GM19099 (cell line): ENCODE measurements at regions not wholly inside any gene's neighbourhood (a gene's known extent, or its start where the extent isn't known, plus 50 kb on each side); places are given as distances from the start of the nearest gene placed in this dataset.

Source experiments
- POLR2A ChIP-seq: IDR thresholded peaks from 3 replicates; pipeline ENCODE4 v1.6.1; 2011; ENCODE audit warnings: low read depth; ENCODE audit not compliant: insufficient read length; ENCODE audit errors: extremely low read depth

DNA sequence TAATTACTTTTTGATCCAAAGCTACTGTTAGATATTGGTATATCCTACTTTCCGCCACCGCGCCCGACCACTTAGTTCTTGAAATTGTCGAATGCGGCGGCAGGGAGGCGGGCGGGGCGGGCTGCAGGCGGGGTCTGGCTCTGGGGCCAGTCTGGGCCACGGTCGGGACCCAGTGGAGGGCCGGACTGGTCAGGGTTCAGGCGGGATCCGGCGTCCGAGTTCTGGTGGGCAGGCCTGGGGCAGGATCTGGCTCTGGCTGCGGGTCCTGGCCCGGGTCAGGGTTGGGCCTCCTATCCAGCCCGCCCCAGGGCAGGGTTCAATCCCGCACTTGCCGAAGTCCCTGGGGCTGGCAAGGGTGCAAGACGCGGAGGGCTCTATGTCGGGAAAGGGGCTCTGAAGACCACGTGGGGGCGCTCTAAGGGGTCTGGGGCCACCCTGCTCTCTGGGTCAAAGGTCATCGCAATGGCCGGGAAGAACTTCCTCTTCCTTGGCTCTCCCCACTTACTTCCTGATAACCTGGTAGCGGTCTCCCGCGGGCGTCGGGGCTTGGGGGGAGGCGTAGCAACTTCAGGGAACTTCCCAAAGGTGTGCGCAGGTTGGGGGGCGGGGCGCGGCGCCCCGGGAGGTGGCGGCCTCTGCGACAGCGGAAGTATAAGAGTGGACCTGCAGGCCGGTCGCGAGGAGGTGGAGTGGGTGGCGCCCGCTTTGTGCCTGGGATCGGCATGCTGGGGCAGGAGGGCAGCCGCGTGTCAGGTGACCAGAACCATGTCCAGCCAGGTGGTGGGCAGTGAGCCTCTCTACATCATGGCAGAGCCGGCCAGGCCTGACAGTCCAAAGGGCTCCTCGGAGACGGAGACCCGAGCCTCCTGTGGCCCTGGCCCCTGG is 83.4 kb downstream of the MRPL57 start:
- TF ChIP-seq POLR2A: no peak

DNA sequence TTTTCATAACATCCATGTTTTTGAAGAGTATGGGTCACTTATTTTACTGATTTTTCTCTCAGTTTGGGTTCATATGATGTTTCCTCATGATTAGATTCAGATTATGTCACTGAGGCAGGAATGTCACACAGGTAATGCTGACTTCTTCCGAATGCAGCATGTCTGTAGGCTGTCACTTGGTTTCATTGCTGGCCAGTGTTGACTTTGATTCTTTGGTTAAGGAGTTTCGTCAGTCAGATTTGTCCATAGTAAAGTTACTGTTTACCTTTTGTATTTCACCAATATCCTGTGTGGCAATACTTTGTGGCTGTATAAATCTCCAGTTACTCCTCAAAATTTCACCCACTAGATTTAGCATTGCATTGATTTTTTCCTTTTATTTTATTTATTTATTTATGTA is 105.6 kb downstream of the MRPL57 start:
- no peak for TF ChIP-seq POLR2A

DNA sequence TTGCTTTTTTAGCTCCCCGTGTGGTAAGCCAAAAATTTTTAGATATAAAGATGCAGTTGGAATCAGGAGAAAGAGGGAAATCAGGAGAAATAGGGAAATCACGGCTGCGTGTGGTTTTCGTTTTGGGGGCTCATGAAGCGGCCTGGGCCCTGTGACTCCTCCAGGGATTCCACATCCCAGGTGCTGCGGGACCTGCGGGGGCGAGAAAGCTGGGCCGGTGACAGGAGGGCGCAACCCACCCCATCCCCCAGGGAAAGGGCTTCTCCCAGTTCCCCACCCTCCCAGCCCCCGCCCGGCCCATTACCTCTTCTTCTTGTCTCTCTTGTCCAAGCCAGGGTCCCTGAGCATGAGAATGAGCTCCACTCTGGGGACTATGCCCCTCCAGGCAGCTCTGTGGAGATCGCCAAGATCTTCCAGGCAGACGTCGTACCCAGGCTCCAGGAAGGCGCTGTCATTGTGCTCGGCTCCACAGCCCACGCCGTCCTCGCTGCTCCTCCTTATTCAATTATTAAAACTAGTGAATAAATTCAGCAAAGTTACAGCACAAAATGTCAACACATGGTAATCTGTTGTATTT is 111.0 kb downstream of the MRPL57 start:
- no peak for TF ChIP-seq POLR2A

DNA sequence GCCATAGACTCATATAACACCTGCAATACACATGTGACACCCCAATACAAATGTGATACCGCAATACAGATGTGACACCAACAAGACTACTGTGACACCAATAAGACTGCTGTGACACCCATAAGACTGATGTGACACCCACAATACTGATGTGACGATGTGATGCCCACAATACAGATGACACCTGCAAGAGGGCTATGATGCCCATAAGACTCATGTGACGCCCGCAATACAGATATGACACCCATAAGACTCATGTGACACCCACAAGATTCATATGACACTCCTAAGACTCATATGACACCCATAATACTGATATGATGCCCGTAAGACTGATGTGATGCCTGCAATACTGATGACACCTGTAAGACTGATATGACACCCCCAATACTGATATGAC is 113.0 kb downstream of the MRPL57 start:
- no peak for TF ChIP-seq POLR2A

DNA sequence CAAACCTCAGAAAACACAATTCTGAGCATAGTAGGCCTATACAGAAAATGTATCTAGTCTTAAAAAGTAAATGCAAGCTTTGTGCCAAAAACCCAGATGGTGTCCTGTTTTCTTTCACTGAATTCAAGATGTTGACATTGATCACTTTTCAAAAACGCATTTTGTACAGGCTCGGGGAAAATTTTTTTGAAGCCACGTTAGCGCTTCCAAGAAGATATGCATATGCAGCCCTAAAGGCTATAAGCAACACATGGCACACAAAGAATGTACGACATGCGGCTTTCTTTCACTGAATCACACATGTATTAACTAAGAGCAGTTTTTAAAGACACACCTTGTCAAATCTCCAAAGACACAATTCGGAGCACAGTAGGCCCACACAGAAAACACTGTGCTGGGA is 115.4 kb downstream of the MRPL57 start:
- TF ChIP-seq POLR2A: no peak

DNA sequence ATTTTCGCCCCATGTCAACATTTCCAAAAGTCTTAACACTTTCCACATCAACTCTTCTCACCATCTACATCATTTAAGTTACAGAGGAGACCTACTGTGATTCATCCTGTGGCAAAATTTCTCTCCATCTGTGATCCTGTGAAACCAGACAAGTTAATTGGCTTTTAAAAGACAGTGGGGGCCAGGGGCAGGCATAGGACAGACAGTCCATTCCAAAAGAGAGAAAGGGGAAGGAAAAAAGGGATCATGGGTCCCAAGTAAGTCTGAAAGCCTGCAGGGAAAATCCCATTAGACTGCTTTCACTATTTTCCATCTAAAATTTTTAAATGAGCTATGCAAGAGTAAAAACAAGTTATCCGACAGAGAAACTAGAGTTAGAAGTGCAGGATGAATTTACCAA is 121.0 kb downstream of the MRPL57 start:
- no peak for TF ChIP-seq POLR2A

DNA sequence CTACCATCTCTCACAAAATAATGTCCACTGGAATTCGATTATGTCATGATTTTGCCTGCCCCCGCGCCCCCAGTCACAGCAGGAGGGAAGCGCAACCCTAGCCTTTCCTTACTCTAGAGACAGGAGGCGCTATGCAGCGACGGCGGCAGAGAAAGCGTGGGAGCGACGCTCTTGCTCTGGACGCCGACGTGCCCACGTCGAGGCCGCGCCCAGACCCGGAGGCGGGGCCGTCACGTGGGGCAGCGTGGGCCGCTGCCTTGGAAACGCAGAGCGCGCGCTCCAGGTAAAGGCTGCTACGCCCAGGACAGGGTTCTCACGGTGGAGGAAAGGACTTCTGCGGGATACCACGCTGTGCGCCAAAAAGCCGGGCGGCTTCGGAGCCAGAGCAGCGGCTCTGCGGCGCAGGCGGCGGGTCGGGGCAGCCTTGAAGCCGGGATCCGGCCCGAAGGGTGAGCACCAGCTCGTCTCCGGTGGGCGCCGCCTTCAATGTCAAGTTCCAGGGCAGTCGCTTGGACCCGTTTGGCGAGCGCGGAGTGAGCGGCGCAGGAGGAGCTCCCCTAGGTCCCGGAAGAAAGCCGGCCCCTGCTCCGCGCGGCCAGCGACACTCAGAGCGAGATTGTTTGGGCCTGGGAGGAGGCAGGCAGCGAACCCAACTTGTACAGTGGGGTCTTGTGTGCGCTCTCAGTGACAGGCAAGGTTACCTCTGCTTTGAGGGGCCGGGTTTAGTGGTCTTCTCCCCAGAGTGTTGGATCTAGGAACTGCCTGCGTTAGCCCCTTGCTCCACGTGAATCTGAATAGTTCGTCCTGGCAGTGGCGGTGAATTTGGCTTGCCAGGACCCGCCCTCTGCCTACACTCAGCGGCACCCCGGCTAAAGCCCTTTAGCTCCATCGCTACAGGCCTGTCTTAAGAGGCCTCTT is 121.7 kb downstream of the MRPL57 start:
- peak; percentile 45 for TF ChIP-seq POLR2A

DNA sequence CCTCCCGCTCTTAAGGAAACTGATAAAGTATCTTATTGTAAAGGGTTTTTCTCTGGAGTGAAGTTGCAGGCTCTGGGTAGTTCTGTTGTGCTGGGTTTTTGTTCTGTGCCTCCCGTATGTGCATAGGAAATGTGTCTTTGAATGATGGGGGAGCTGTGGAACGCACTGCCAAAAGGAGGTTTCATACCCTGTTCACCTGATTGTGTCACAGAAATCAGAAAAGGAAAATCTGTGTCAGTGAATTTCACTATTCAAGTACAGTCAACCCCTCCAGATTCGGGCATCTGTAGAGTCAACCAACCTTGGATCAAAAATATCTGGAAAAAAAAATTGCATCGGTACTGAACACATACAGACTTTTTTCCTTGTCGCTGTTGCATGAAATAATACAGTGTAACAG is 127.8 kb downstream of the MRPL57 start:
- no peak for TF ChIP-seq POLR2A

DNA sequence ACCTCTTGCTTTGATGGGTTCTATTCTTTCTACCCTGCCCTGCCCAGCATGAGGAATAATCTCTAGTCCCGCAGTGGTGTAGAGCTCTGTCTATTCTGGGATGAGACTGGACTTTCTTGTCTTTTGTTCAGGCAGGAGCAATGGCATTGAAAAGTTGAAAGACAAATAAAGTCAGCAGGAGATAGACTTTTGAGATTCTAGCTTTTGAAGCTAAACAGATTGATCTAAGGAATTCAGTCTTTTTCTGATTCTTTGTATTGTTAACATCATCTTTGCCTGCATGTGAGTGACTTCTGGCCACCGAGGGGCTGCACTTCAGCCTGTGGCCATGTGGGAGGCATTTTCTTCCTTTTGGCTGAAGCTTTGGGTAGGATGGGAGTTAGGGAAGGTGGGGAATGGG is 132.4 kb downstream of the MRPL57 start:
- TF ChIP-seq POLR2A: no peak

DNA sequence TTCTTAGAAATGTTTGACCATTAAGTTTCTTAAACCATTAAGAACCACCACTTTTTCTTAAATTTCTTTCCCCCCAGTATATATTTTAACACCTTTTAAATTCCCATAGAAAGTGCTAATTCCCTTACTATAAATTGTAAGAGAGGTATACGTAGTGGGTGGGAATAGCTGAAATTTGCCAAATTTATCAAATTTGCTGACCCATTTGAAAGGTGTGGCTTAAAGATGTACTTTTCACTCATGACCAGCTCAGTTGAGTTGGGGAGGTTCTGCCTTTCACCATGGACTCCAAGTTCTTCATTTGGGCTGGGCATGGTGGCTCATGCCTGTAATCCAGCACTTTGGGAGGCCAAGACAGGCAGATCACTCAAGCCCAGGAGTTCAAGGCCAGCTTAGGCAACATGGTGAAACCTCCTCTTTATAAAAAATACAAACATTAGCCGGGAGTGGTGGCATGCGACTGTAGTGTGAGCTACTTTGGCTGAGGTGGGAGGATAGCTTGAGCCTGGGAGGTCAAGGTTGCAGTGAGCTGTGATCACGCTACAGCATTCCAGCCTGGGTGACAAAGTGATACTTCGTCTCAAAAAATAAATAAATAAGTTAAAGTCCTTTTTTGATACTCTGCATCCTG is 133.2 kb downstream of the MRPL57 start:
- no peak for TF ChIP-seq POLR2A

DNA sequence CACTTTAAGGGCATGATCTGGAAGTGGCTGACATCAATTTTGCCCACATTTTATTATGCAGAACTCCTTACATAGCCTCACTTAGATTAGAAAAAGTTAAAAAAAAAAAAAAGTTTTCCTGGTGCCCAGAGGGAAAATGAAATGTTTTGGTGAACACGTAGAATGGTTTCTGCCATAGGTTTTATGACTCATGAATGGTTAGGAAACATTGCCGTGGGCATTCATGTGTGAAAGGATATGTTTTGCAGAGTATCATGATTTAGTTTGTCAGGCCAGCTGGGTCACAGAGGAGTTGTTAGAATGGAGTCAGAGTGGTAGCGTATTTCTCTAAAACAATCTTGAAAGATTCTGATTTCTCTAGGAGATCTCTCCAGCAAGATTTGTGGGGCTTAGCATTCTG is 133.8 kb downstream of the MRPL57 start:
- TF ChIP-seq POLR2A: no peak

DNA sequence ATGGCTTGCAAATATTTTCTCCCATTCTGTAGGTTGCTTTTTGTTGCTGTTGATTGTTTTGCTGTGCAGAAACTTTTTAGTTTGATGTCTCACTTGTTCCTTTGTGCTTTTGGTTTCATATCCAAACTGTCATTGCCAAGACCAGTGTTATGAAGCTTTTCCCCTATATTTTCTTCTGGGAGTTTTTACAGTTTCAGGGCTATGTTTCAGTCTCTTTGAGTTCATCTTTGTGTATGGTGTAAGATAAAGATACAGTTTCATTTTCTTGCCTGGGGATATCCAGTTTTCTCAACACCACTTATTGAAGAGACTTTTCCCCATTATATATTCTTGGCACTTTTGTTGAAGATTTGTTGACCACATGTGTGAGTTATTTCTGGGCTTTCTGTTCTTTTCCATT is 139.9 kb downstream of the MRPL57 start:
- TF ChIP-seq POLR2A: no peak

DNA sequence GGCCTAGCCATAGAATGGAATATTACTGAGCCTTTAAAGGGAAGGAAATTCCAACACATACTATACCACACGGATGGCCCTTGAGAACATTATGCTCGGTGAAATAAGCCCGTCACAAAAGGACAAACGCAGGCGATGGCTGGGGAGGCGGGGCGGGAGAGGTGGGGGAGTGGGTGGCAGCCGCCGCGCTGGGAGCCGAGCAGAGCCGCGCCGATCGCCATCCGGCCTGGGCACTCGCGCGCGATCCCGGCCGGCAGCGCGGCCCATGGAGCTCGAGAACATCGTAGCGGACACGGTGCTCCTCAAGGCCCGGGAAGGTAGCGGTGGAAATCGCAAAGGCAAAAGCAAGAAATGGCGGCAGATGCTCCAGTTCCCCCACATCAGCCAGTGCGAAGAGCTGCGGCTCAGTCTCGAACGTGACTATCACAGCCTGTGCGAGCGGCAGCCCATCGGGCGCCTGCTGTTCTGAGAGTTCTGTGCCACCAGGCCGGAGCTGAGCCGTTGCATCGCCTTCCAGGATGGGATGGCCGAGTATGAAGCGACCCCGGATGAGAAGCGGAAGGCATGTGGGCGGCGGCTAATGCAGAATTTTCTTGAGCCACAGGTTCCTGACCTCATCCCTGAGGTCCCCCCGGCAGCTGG is 140.1 kb downstream of the ZDHHC20 start:
- TF ChIP-seq POLR2A: no peak

DNA sequence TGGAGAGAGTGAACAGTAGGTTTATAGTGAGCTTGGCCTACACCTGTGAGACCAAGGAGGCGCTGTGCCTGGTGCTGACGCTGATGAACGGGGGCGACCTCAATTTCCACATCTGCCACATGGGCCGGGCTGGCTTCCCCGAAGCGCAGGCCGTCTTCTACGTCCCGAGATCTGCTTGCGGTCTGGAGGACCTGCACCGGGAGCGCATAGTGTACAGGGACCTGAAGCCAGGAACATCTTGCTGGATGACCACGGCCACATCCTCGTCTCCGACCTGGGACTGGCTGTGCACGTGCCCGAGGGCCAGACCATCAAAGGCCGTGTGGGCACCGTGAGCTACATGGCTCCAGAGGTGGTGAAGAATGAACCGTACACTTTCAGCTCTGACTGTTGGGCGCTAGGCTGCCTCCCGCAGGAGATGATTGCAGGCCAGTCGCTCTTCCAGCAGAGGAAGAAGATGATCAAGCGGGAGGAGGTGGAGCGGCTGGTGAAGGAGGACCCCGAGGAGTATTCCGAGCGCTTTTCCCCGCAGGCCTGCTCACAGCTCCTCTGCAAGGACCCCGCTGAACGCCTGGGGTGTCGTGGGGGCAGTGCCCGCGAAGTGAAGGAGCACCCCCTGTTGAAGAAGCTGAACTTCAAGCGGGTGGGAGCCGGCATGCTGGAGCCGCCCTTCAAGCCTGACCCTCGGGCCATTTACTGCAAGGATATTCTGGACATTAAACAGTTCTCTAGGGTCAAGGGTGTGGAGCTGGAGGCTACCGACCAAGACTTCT is 139.0 kb downstream of the ZDHHC20 start:
- TF ChIP-seq POLR2A: no peak

DNA sequence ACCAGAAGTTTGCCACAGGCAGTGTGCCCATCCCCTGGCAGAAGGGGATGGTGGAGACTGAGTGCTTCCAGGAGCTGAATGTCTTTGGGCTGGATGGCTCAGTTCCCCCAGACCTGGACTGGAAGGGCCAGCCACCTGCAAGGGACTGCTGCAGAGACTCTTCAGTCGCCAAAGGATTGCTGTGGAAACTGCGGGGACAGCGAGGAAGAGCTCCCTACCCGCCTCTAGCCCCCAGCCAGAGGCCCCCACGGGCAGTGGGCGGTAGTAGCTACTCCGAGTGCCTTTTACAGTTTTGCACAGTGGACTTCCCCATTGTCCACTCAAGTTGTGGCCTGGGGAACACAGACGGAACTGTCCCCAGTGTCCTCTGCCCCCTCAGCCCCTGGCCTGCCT is 138.5 kb downstream of the ZDHHC20 start:
- no peak for TF ChIP-seq POLR2A

DNA sequence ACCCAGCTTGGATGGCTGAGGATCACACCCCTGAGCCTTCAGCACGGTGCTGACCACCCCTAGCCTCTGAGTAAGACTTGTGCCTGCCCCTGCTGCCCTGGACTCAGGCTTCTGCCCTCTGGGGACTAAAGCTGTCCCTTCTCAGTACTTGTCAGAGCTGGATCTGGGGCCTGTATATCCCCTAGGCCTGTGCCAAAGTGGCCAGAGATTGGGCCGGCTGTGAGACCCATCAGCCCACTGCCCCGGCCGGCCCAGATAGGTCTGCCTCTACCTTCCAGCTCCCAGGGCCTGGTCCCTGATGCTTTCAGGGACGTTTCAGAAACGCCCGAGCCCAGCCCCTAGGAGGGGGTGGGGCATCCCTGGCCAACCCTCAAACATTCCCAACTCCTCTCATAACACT is 137.8 kb downstream of the ZDHHC20 start:
- no peak for TF ChIP-seq POLR2A
